SK-N-SH treated with all-trans-retinoic acid at 6 μM for 48 hours (cell line): ENCODE measurements at regions not wholly inside any gene's neighbourhood (a gene's known extent, or its start where the extent isn't known, plus 50 kb on each side); places are given as distances from the start of the nearest gene placed in this dataset.

ENCODE experiments used
- ATAC-seq: fragments of 200-7000 bp; cut with Tn5 transposase; 3 replicates; pipeline ENCODE4 v1.9.1; 2020; ENCODE audit warnings: mild to moderate bottlenecking, moderate library complexity
- ARNTL ChIP-seq: fragments of 450-650 bp; formaldehyde crosslinking; IDR thresholded peaks from 2 replicates; pipeline ENCODE4 v1.5.0; 2020; ENCODE audit warnings: low read depth, mild to moderate bottlenecking, moderate library complexity, borderline replicate concordance
- BACH2 ChIP-seq: fragments of 250-450 bp; sonication (Bioruptor Pico); IDR thresholded peaks from 2 replicates; pipeline ENCODE4 v1.9.0; 2021; ENCODE audit warnings: mild to moderate bottlenecking, borderline replicate concordance
- CREB5 ChIP-seq: fragments of 250-450 bp; sonication (Bioruptor Pico); IDR thresholded peaks from 2 replicates; pipeline ENCODE4 v1.5.1; 2020; ENCODE audit warnings: low read depth, mild to moderate bottlenecking, moderate library complexity
- CSDC2 ChIP-seq: fragments of 250-450 bp; sonication (Bioruptor Pico); IDR thresholded peaks from 2 replicates; pipeline ENCODE4 v1.5.0; 2020; ENCODE audit warnings: mild to moderate bottlenecking, moderate library complexity
- ESRRG ChIP-seq: fragments of 250-450 bp; sonication (Bioruptor Pico); IDR thresholded peaks from 2 replicates; pipeline ENCODE4 v1.6.1; 2021; ENCODE audit warnings: mild to moderate bottlenecking
- GLIS3 ChIP-seq: fragments of 250-450 bp; sonication (Bioruptor Pico); IDR thresholded peaks from 2 replicates; pipeline ENCODE4 v1.5.0; 2020; ENCODE audit warnings: mild to moderate bottlenecking, moderate library complexity
- ISL1 ChIP-seq: fragments of 250-450 bp; sonication (Bioruptor Pico); IDR thresholded peaks from 2 replicates; pipeline ENCODE4 v2.1.2; 2022; ENCODE audit warnings: mild to moderate bottlenecking, moderate library complexity
- OSR1 ChIP-seq: fragments of 250-450 bp; sonication (Bioruptor Pico); IDR thresholded peaks from 2 replicates; pipeline ENCODE4 v1.8.0; 2022; ENCODE audit warnings: moderate library complexity, mild to moderate bottlenecking, inconsistent platforms
- PATZ1 ChIP-seq: fragments of 250-450 bp; sonication (Bioruptor Pico); IDR thresholded peaks from 2 replicates; pipeline ENCODE4 v1.8.0; 2020; ENCODE audit warnings: mild to moderate bottlenecking, moderate library complexity, borderline replicate concordance
- POU6F1 ChIP-seq: fragments of 250-450 bp; sonication (Bioruptor Pico); IDR thresholded peaks from 2 replicates; pipeline ENCODE4 v1.8.0; 2021; ENCODE audit warnings: low read depth, mild to moderate bottlenecking, moderate library complexity, borderline replicate concordance
- PPARA ChIP-seq: fragments of 250-450 bp; sonication (Bioruptor Pico); IDR thresholded peaks from 2 replicates; pipeline ENCODE4 v1.5.0; 2020; ENCODE audit warnings: mild to moderate bottlenecking, borderline replicate concordance
- RARB ChIP-seq: fragments of 250-450 bp; sonication (Bioruptor Pico); IDR thresholded peaks from 2 replicates; pipeline ENCODE4 v1.8.0; 2021; ENCODE audit warnings: mild to moderate bottlenecking, moderate library complexity
- SNAI2 ChIP-seq: fragments of 250-450 bp; sonication (Bioruptor Pico); IDR thresholded peaks from 2 replicates; pipeline ENCODE4 v1.5.0; 2020; ENCODE audit warnings: mild to moderate bottlenecking, moderate library complexity
- TCF4 ChIP-seq: fragments of 250-450 bp; sonication (Bioruptor Pico); IDR thresholded peaks from 2 replicates; pipeline ENCODE4 v1.8.0; 2021; ENCODE audit warnings: mild to moderate bottlenecking, moderate library complexity, borderline replicate concordance
- TOX ChIP-seq: fragments of 250-450 bp; sonication (Bioruptor Pico); IDR thresholded peaks from 2 replicates; pipeline ENCODE4 v1.8.0; 2021; ENCODE audit warnings: mild to moderate bottlenecking, moderate library complexity, borderline replicate concordance
- ZC3H10 ChIP-seq: fragments of 250-450 bp; sonication (Bioruptor Pico); IDR thresholded peaks from 2 replicates; pipeline ENCODE4 v1.5.1; 2021; ENCODE audit warnings: mild to moderate bottlenecking, moderate library complexity
- ZFP3 ChIP-seq: fragments of 250-450 bp; sonication (Bioruptor Pico); IDR thresholded peaks from 2 replicates; pipeline ENCODE4 v1.5.0; 2020; ENCODE audit warnings: mild to moderate bottlenecking, moderate library complexity
- ZFP30 ChIP-seq: fragments of 450-650 bp; formaldehyde crosslinking; IDR thresholded peaks from 2 replicates; pipeline ENCODE4 v1.5.0; 2022; ENCODE audit warnings: mild to moderate bottlenecking, moderate library complexity
- ZNF565 ChIP-seq: fragments of 450-650 bp; formaldehyde crosslinking; conservative IDR thresholded peaks from 2 replicates; pipeline ENCODE4 v1.5.0; 2020; ENCODE audit warnings: low read depth, mild to moderate bottlenecking, moderate library complexity
- ZNF8 ChIP-seq: fragments of 450-650 bp; formaldehyde crosslinking; IDR thresholded peaks from 2 replicates; pipeline ENCODE4 v1.5.0; 2020; ENCODE audit warnings: mild to moderate bottlenecking, moderate library complexity

- no peak for TF ChIP-seq PPARA
- no peak for TF ChIP-seq SNAI2
- no peak for TF ChIP-seq CREB5 (CRISPR knock-in tag)
- no peak for TF ChIP-seq ISL1 (CRISPR knock-in tag)
- TF ChIP-seq OSR1 (CRISPR knock-in tag) = no peak
- no peak for TF ChIP-seq CSDC2 (CRISPR knock-in tag)
- TF ChIP-seq ZNF565 (CRISPR knock-in tag) = no peak
- TF ChIP-seq POU6F1 (CRISPR knock-in tag) = no peak
- no peak for TF ChIP-seq ARNTL (CRISPR knock-in tag)
- TF ChIP-seq ZC3H10 (CRISPR knock-in tag) = no peak
- TF ChIP-seq GLIS3 (CRISPR knock-in tag) = no peak
- TF ChIP-seq ZFP30 (CRISPR knock-in tag) = no peak
- TF ChIP-seq ZNF8 (CRISPR knock-in tag) = no peak
- TF ChIP-seq RARB (CRISPR knock-in tag) = no peak
- no peak for TF ChIP-seq TOX (CRISPR knock-in tag)
- TF ChIP-seq PATZ1 (CRISPR knock-in tag) = no peak
- no peak for ATAC-seq
Observed at GRCh38 chr10:107665459-107665858, 501.0 kb upstream of the SORCS1 start.

GRCh38 chr10:107657851-107658250 lies 493.3 kb upstream of the SORCS1 start:
- TF ChIP-seq ZFP30 (CRISPR knock-in tag) (no peak), ESRRG (CRISPR knock-in tag) (no peak)
- no peak for ATAC-seq

GRCh38 chr10:107656932-107657331 lies 492.4 kb upstream of the SORCS1 start:
- TF ChIP-seq BACH2 (CRISPR knock-in tag) = no peak
- no peak for TF ChIP-seq ZC3H10 (CRISPR knock-in tag)
- TF ChIP-seq ZFP3 = no peak
- TF ChIP-seq ZNF8 (CRISPR knock-in tag) = no peak
- no peak for TF ChIP-seq CREB5 (CRISPR knock-in tag)
- no peak for TF ChIP-seq SNAI2
- TF ChIP-seq ARNTL (CRISPR knock-in tag) = no peak
- no peak for TF ChIP-seq TCF4 (CRISPR knock-in tag)
- no peak for TF ChIP-seq ISL1 (CRISPR knock-in tag)
- no peak for TF ChIP-seq ESRRG (CRISPR knock-in tag)
- no peak for TF ChIP-seq PPARA
- TF ChIP-seq RARB (CRISPR knock-in tag) = no peak
- no peak for ATAC-seq

- peak; percentile 75 for ATAC-seq
- TF ChIP-seq POU6F1 (CRISPR knock-in tag) = no peak
- TF ChIP-seq ZNF8 (CRISPR knock-in tag) = no peak
- TF ChIP-seq ISL1 (CRISPR knock-in tag) = no peak
- no peak for TF ChIP-seq ESRRG (CRISPR knock-in tag)
- TF ChIP-seq TCF4 (CRISPR knock-in tag) = no peak
- no peak for TF ChIP-seq PPARA
- no peak for TF ChIP-seq BACH2 (CRISPR knock-in tag)
- TF ChIP-seq, all 23 proteins: peak for 0
Observed at GRCh38 chr10:107653832-107654287, 489.4 kb upstream of the SORCS1 start.
